ENCODE measurements at regions not wholly inside any gene's neighbourhood (a gene's known extent, or its start where the extent isn't known, plus 50 kb on each side); places are given as distances from the start of the nearest gene placed in this dataset.

- TF ChIP-seq CTCF (tag by site-specific recombination; IDR thresholded peaks at IDR 0.05) (no peak), REPIN1 (tag by site-specific recombination; IDR thresholded peaks at IDR 0.05; ENCODE audit: low read depth) (no peak), ZNF280D (tag by site-specific recombination; IDR thresholded peaks at IDR 0.05) (no peak), ZNF2 (tag by site-specific recombination; IDR thresholded peaks at IDR 0.05) (no peak), ZFP69B (tag by site-specific recombination; IDR thresholded peaks at IDR 0.05) (no peak), ZNF76 (tag by site-specific recombination; IDR thresholded peaks at IDR 0.05; ENCODE audit: borderline replicate concordance, low read depth) (no peak), ZBTB8A (tag by site-specific recombination; IDR thresholded peaks at IDR 0.05) (no peak), ZNF311 (tag by site-specific recombination; IDR thresholded peaks at IDR 0.05; ENCODE audit: borderline replicate concordance) (no peak)
- TF ChIP-seq, protein P1, sequence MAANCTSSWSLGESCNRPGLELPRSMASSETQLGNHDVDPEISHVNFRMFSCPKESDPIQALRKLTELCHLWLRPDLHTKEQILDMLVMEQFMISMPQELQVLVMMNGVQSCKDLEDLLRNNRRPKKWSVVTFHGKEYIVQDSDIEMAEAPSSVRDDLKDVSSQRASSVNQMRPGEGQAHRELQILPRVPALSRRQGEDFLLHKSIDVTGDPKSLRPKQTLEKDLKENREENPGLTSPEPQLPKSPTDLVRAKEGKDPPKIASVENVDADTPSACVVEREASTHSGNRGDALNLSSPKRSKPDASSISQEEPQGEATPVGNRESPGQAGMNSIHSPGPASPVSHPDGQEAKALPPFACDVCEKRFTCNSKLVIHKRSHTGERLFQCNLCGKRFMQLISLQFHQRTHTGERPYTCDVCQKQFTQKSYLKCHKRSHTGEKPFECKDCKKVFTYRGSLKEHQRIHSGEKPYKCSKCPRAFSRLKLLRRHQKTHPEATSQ (tag by site-specific recombination; IDR thresholded peaks at IDR 0.05), result no peak
These were observed 287.0 kb upstream of the SGCG start for GRCh38 chr13:22893777-22894176.
